Spleen (tissue), 7 donors: ENCODE measurements at regions not wholly inside any gene's neighbourhood (a gene's known extent, or its start where the extent isn't known, plus 50 kb on each side); places are given as distances from the start of the nearest gene placed in this dataset.

Source experiments
- POLR2A ChIP-seq, 3 donors: fragments of 450-650 bp; IDR thresholded peaks; one replicate each; pipeline ENCODE4 v1.5.1; 2017; ENCODE audit warnings: antibody characterized with exemption in 3 of 3, mild to moderate bottlenecking in 1 of 3
- POLR2AphosphoS5 ChIP-seq, 3 donors: sonication (generic); formaldehyde crosslinking; IDR thresholded peaks; one replicate each; pipeline ENCODE4 v1.5.1; 2017; ENCODE audit warnings: antibody characterized with exemption in 3 of 3
- TF ChIP-seq, protein P1 (sequence below), 11 experiments: fragments of 200-600 bp in 7 of 11; fragments of 450-650 bp in 4 of 11; sonication (generic) in 4 of 11; IDR thresholded peaks in 8 of 11; conservative IDR thresholded peaks in 3 of 11; 1 replicate in 7 of 11; 2 replicates in 4 of 11; pipeline versions ENCODE4 v1.4.0 to v1.8.0; 2016 to 2021; ENCODE audit warnings: antibody characterized with exemption in 11 of 11, inconsistent platforms in 4 of 11, mild to moderate bottlenecking in 1 of 11
- donor health status: DM: no; HTN: no; CAD: no; lungs with moderate emphysema.
- donor health status: DM: no; HTN: no; CAD: no.
- donor health status: DM: no; HTN: no; CAD: no.

DNA sequence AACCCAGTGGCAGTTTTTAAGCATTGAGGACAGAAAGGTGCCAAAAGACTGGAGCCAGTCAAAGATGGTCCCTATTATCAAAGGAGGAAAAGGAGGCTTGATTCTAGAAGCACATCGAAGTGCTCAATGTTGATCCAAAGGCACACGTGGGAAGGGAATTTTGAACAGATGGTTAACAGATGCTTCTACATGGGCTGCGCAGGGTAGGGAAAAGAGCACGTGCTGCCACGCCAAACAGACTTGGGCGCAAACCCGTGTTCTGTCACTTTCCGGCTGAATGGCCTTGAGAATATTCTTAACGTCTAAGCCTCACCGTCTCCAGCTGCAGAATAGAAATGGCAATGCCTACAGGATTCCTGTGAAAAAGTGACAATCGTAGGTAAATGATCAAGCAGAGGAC, 217.9 kb upstream of the MTNR1B start:
- TF ChIP-seq, protein P1, sequence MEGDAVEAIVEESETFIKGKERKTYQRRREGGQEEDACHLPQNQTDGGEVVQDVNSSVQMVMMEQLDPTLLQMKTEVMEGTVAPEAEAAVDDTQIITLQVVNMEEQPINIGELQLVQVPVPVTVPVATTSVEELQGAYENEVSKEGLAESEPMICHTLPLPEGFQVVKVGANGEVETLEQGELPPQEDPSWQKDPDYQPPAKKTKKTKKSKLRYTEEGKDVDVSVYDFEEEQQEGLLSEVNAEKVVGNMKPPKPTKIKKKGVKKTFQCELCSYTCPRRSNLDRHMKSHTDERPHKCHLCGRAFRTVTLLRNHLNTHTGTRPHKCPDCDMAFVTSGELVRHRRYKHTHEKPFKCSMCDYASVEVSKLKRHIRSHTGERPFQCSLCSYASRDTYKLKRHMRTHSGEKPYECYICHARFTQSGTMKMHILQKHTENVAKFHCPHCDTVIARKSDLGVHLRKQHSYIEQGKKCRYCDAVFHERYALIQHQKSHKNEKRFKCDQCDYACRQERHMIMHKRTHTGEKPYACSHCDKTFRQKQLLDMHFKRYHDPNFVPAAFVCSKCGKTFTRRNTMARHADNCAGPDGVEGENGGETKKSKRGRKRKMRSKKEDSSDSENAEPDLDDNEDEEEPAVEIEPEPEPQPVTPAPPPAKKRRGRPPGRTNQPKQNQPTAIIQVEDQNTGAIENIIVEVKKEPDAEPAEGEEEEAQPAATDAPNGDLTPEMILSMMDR (IDR thresholded peaks at IDR 0.05 in 8 of 11, conservative IDR thresholded peaks at IDR 0.05 in 3 of 11): no peak
- TF ChIP-seq POLR2AphosphoS5 (IDR thresholded peaks at IDR 0.05) (no peak), POLR2A (IDR thresholded peaks at IDR 0.05) (no peak)
